HEK293 (cell line): ENCODE measurements at regions not wholly inside any gene's neighbourhood (a gene's known extent, or its start where the extent isn't known, plus 50 kb on each side); places are given as distances from the start of the nearest gene placed in this dataset.

ENCODE experiments used
- CTCF ChIA-PET: fragments of 350-600 bp; formaldehyde crosslinking; extraction: SDS; loops from one replicate; lab custom pipeline; 2021; ENCODE audit warnings: antibody characterized with exemption; lab: Yijun Ruan, JAX
- POLR2A ChIA-PET: fragments of 300-600 bp; formaldehyde crosslinking; extraction: SDS; loops from one replicate; lab custom pipeline; 2020; ENCODE audit warnings: antibody characterized with exemption, inconsistent platforms; lab: Yijun Ruan, JAX
- H3K27ac ChIP-seq: fragments of 200-500 bp; sonication (Bioruptor generic); 2 replicates; pipeline ENCODE4 v1.5.1; 2014; ENCODE audit warnings: low read depth, low read length, control low read depth, inconsistent platforms; ENCODE audit errors: extremely low read depth
- H3K36me3 ChIP-seq, 2 experiments: fragments of 200-500 bp in 1 of 2; sonication (Bioruptor generic) in 1 of 2; 1 replicate in 1 of 2; 2 replicates in 1 of 2; pipeline ENCODE4 v1.5.1; 2014 to 2017; ENCODE audit warnings: inconsistent platforms in 2 of 2, low read length in 2 of 2; ENCODE audit not compliant: control insufficient read depth in 2 of 2, insufficient read depth in 1 of 2
- H3K4me1 ChIP-seq: fragments of 200-500 bp; sonication (Bioruptor generic); 2 replicates; pipeline ENCODE4 v1.5.1; 2014; ENCODE audit warnings: mild to moderate bottlenecking, low read length, inconsistent platforms; ENCODE audit not compliant: control insufficient read depth, insufficient read depth
- H3K4me3 ChIP-seq: 2 replicates; pipeline ENCODE4 v1.5.1; 2011; ENCODE audit warnings: low read depth, mild to moderate bottlenecking, control low read depth, low read length, moderate library complexity
- H3K9me3 ChIP-seq: fragments of 200-500 bp; sonication (Bioruptor generic); 2 replicates; pipeline ENCODE4 v1.5.1; 2014; ENCODE audit warnings: low read depth, low read length, inconsistent platforms; ENCODE audit not compliant: control insufficient read depth, insufficient read depth
- BCL11A ChIP-seq: fragments of 450-650 bp; formaldehyde crosslinking; IDR thresholded peaks from 2 replicates; pipeline ENCODE4 v1.5.1; 2016; ENCODE audit warnings: low read depth, missing biosample characterization, missing genetic modification characterization
- GLI2 ChIP-seq: fragments of 450-650 bp; formaldehyde crosslinking; IDR thresholded peaks from 2 replicates; pipeline ENCODE4; 2017; ENCODE audit warnings: missing biosample characterization, missing genetic modification characterization, low read depth, borderline replicate concordance
- ZBTB1 ChIP-seq: fragments of 450-650 bp; formaldehyde crosslinking; IDR thresholded peaks from 2 replicates; pipeline ENCODE4 v1.5.1; 2016; ENCODE audit warnings: missing biosample characterization, missing genetic modification characterization
- ZBTB6 ChIP-seq: fragments of 450-650 bp; formaldehyde crosslinking; IDR thresholded peaks from 2 replicates; pipeline ENCODE4 v1.5.1; 2017; ENCODE audit warnings: missing biosample characterization, missing genetic modification characterization
- ZNF133 ChIP-seq: fragments of 450-650 bp; formaldehyde crosslinking; IDR thresholded peaks from 2 replicates; pipeline ENCODE4 v1.5.1; 2016; ENCODE audit warnings: missing biosample characterization, missing genetic modification characterization
- ZNF248 ChIP-seq: fragments of 450-650 bp; formaldehyde crosslinking; IDR thresholded peaks from 2 replicates; pipeline ENCODE4 v1.5.1; 2017; ENCODE audit warnings: missing biosample characterization, missing genetic modification characterization
- ZNF48 ChIP-seq: fragments of 450-650 bp; formaldehyde crosslinking; IDR thresholded peaks from 2 replicates; pipeline ENCODE4 v1.5.1; 2016; ENCODE audit warnings: missing biosample characterization, missing genetic modification characterization
- ZNF529 ChIP-seq: fragments of 450-650 bp; formaldehyde crosslinking; IDR thresholded peaks from 2 replicates; pipeline ENCODE4 v1.5.1; 2017; ENCODE audit warnings: missing genetic modification characterization, missing biosample characterization; ENCODE audit not compliant: insufficient replicate concordance
- ZNF580 ChIP-seq: fragments of 450-650 bp; formaldehyde crosslinking; IDR thresholded peaks from 2 replicates; pipeline ENCODE4 v1.5.1; 2016; ENCODE audit warnings: missing biosample characterization, missing genetic modification characterization
- ZNF626 ChIP-seq: fragments of 450-650 bp; sonication (Bioruptor Pico); formaldehyde crosslinking; IDR thresholded peaks from 2 replicates; pipeline ENCODE4 v1.5.1; 2018; ENCODE audit warnings: missing biosample characterization, missing genetic modification characterization, inconsistent platforms
- ZNF639 ChIP-seq: fragments of 450-650 bp; formaldehyde crosslinking; IDR thresholded peaks from 2 replicates; pipeline ENCODE4 v1.5.1; 2016; ENCODE audit warnings: missing biosample characterization, missing genetic modification characterization
- ZNF701 ChIP-seq: fragments of 450-650 bp; formaldehyde crosslinking; IDR thresholded peaks from 2 replicates; pipeline ENCODE4 v1.5.1; 2016; ENCODE audit warnings: missing biosample characterization, missing genetic modification characterization
- ZNF768 ChIP-seq: fragments of 450-650 bp; formaldehyde crosslinking; IDR thresholded peaks from 2 replicates; pipeline ENCODE4 v1.5.1; 2018; ENCODE audit warnings: missing biosample characterization, mild to moderate bottlenecking, missing genetic modification characterization
- ZSCAN23 ChIP-seq: fragments of 450-650 bp; formaldehyde crosslinking; IDR thresholded peaks from 2 replicates; pipeline ENCODE4 v1.5.1; 2016; ENCODE audit warnings: missing biosample characterization, missing genetic modification characterization
- ZSCAN4 ChIP-seq: fragments of 450-650 bp; formaldehyde crosslinking; IDR thresholded peaks from 2 replicates; pipeline ENCODE4 v1.5.1; 2017; ENCODE audit warnings: missing biosample characterization, missing genetic modification characterization
- TF ChIP-seq, protein P1 (sequence below): fragments of 450-650 bp; formaldehyde crosslinking; IDR thresholded peaks from 2 replicates; pipeline ENCODE4 v1.5.1; 2016; ENCODE audit warnings: missing biosample characterization, missing genetic modification characterization
- TF ChIP-seq, protein P2 (sequence below): fragments of 450-650 bp; IDR thresholded peaks from 2 replicates; pipeline ENCODE4 v1.5.1; 2018; ENCODE audit warnings: missing biosample characterization, missing genetic modification characterization
- TF ChIP-seq, protein P3 (sequence below): fragments of 450-650 bp; formaldehyde crosslinking; IDR thresholded peaks from 2 replicates; pipeline ENCODE4 v1.5.1; 2016; ENCODE audit warnings: missing biosample characterization, missing genetic modification characterization

DNA sequence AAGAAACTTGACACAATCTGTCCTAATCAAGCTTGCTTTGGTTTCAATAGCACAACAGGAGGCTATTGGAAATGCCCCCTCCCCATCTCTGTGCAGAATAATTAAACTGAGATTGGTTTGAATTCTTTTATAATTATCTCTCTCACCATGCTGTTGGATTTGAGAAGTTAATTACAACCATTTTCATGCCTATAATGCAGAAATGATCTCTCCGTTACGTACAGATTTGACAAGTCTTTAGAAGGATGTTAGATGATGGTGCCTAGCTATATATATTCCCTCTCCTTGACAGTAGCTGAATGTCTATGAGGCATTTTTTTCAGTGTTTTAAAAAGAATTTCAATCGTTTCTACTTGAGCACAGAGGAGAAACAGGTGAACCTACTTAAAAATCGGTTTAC lies 488.4 kb upstream of the TECRL start:
- TF ChIP-seq ZNF639 (no peak), ZNF133 (tag by site-specific recombination) (no peak), BCL11A (tag by site-specific recombination) (no peak)
- TF ChIP-seq, protein P1, sequence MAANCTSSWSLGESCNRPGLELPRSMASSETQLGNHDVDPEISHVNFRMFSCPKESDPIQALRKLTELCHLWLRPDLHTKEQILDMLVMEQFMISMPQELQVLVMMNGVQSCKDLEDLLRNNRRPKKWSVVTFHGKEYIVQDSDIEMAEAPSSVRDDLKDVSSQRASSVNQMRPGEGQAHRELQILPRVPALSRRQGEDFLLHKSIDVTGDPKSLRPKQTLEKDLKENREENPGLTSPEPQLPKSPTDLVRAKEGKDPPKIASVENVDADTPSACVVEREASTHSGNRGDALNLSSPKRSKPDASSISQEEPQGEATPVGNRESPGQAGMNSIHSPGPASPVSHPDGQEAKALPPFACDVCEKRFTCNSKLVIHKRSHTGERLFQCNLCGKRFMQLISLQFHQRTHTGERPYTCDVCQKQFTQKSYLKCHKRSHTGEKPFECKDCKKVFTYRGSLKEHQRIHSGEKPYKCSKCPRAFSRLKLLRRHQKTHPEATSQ (tag by site-specific recombination) = no peak
- TF ChIP-seq, all 188 proteins: peak for 0
- ChIA-PET POLR2A (no interaction called here), CTCF (no interaction called here)
- no peaks in the 10 kb centered on the region for H3K4me1 ChIP-seq
- no peaks in the 10 kb centered on the region for H3K9me3 ChIP-seq
- no peaks in the 10 kb centered on the region for H3K36me3 ChIP-seq
- no peak overlapping the region for H3K4me3 ChIP-seq
- no peak overlapping the region for H3K27ac ChIP-seq

DNA sequence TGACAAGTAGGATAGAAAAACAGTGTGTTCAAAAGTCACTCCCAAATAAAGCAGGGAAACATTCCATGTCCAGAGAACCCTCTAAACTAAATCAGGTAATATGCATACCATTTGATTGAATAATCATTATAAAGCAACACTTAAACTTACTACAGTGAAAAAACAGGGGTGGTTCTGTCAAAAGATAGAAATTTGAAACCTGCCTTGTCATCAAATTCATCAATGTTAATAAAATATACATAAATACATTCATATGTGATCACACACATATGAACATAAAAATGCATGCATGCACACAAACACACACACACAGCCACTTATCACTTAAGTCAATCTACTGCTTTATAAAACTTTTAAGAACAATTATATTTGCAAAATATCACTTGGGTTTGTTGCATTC lies 485.8 kb upstream of the TECRL start:
- Histone ChIP-seq H3K4me3 (no peak overlapping the region), H3K27ac (no peak overlapping the region), H3K9me3 (no peaks in the 10 kb centered on the region), H3K36me3 (no peaks in the 10 kb centered on the region), H3K4me1 (no peaks in the 10 kb centered on the region)
- ChIA-PET CTCF (no interaction called here), POLR2A (no interaction called here)
- TF ChIP-seq ZSCAN23 (no peak), ZBTB1 (tag by site-specific recombination) (no peak), ZNF133 (tag by site-specific recombination) (no peak), ZNF768 (tag by site-specific recombination) (no peak), ZNF580 (no peak), GLI2 (tag by site-specific recombination) (no peak), ZNF626 (tag by site-specific recombination) (no peak), ZNF701 (tag by site-specific recombination) (no peak), ZSCAN4 (tag by site-specific recombination) (no peak), ZNF48 (no peak), ZNF248 (tag by site-specific recombination) (no peak)
- TF ChIP-seq, protein P2, sequence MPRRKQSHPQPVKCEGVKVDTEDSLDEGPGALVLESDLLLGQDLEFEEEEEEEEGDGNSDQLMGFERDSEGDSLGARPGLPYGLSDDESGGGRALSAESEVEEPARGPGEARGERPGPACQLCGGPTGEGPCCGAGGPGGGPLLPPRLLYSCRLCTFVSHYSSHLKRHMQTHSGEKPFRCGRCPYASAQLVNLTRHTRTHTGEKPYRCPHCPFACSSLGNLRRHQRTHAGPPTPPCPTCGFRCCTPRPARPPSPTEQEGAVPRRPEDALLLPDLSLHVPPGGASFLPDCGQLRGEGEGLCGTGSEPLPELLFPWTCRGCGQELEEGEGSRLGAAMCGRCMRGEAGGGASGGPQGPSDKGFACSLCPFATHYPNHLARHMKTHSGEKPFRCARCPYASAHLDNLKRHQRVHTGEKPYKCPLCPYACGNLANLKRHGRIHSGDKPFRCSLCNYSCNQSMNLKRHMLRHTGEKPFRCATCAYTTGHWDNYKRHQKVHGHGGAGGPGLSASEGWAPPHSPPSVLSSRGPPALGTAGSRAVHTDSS (tag by site-specific recombination) = no peak

DNA sequence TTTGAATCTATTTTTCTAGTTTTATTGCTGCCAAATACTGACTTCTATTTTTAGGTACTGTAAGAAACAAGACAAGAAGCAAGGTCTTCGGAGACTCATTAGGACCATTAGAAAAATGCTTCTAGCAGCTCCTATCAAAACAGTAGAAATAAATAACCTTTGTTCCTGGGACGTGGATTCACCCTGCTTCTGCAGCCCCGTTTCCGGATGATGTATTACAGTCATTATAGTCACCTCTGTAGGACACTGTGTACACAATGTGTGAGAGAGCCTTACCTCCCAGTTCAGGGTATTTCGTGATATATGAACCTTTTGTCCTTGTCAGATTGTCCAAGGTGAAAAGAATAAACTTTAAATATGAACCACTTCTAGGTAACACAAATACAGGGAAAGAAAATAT lies 484.0 kb upstream of the TECRL start:
- H3K4me1 ChIP-seq = no peaks in the 10 kb centered on the region
- POLR2A ChIA-PET = no interaction called here
- CTCF ChIA-PET = no interaction called here
- H3K9me3 ChIP-seq = no peaks in the 10 kb centered on the region
- no peak overlapping the region for H3K4me3 ChIP-seq
- no peak overlapping the region for H3K27ac ChIP-seq
- TF ChIP-seq ZBTB6 (tag by site-specific recombination) (no peak), ZNF529 (no peak)
- TF ChIP-seq, protein P3, sequence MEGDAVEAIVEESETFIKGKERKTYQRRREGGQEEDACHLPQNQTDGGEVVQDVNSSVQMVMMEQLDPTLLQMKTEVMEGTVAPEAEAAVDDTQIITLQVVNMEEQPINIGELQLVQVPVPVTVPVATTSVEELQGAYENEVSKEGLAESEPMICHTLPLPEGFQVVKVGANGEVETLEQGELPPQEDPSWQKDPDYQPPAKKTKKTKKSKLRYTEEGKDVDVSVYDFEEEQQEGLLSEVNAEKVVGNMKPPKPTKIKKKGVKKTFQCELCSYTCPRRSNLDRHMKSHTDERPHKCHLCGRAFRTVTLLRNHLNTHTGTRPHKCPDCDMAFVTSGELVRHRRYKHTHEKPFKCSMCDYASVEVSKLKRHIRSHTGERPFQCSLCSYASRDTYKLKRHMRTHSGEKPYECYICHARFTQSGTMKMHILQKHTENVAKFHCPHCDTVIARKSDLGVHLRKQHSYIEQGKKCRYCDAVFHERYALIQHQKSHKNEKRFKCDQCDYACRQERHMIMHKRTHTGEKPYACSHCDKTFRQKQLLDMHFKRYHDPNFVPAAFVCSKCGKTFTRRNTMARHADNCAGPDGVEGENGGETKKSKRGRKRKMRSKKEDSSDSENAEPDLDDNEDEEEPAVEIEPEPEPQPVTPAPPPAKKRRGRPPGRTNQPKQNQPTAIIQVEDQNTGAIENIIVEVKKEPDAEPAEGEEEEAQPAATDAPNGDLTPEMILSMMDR (tag by site-specific recombination) = no peak
- no peaks in the 10 kb centered on the region for H3K36me3 ChIP-seq
